Endothelial cell of umbilical vein (primary cell): ENCODE measurements at regions not wholly inside any gene's neighbourhood (a gene's known extent, or its start where the extent isn't known, plus 50 kb on each side); places are given as distances from the start of the nearest gene placed in this dataset.

Source experiments
- BruUV-seq: library from RNA; stranded (reverse); fragments of 400-500 nt; replicated peaks from 2 replicates; lab custom pipeline; 2021; lab: Mats Ljungman, UMichigan
- CTCF ChIA-PET: fragments of 300-600, 350-600 bp; sonication (Branson Sonifier 250); formaldehyde crosslinking; loops from one replicate; lab custom pipeline; 2021; ENCODE audit warnings: antibody characterized with exemption, inconsistent platforms; lab: Charles Lee
- POLR2A ChIA-PET: fragments of 300-600, 350-600 bp; sonication (Branson Sonifier 250); formaldehyde crosslinking; loops from one replicate; lab custom pipeline; 2021; ENCODE audit warnings: antibody characterized with exemption, inconsistent platforms; lab: Charles Lee
- DNase-seq: peaks from one replicate; pipeline ENCODE4 v3.0.0-alpha.2; 2011; ENCODE audit warnings: low read depth, low spot score
- FAIRE-seq: peaks from 2 replicates; lab custom pipeline; 2011; peaks lifted over from hg19 to GRCh38; lab: Jason Lieb, UNC
- H2AFZ ChIP-seq: 2 replicates; pipeline ENCODE4 v1.6.0; 2012; ENCODE audit warnings: low read depth, low read length, control low read depth, inconsistent platforms
- H3K27ac ChIP-seq: 2 replicates; pipeline ENCODE4 v1.5.1; 2011; ENCODE audit warnings: low read depth, mild to moderate bottlenecking, control low read depth, low read length, moderate library complexity; ENCODE audit not compliant: insufficient read depth
- H3K27me3 ChIP-seq, 2 experiments: 2 replicates each; pipeline versions ENCODE4 v1.6.0 to v1.6.1; 2011; ENCODE audit warnings: low read length in 2 of 2, mixed read lengths in 1 of 2; ENCODE audit not compliant: control insufficient read depth in 2 of 2, insufficient read depth in 2 of 2
- H3K36me3 ChIP-seq, 2 experiments: 2 replicates in 1 of 2; 3 replicates in 1 of 2; pipeline ENCODE4 v1.5.1; 2011; ENCODE audit warnings: low read length in 2 of 2, mild to moderate bottlenecking in 1 of 2, moderate library complexity in 1 of 2; ENCODE audit not compliant: control insufficient read depth in 2 of 2, insufficient read depth in 2 of 2; ENCODE audit errors: extremely low read depth in 1 of 2
- H3K4me1 ChIP-seq: 3 replicates; pipeline ENCODE4 v1.5.1; 2011; ENCODE audit warnings: mild to moderate bottlenecking, low read length; ENCODE audit not compliant: control insufficient read depth, insufficient read depth; ENCODE audit errors: extremely low read depth
- H3K4me2 ChIP-seq: 2 replicates; pipeline ENCODE4 v1.6.1; 2011; ENCODE audit warnings: low read length, control low read depth, mixed read lengths; ENCODE audit not compliant: insufficient read depth
- H3K4me3 ChIP-seq, 3 experiments: fragments of 200-600 bp in 1 of 3; sonication (generic), shearing (Covaris generic) in 1 of 3; replicated peaks in 1 of 3; 2 replicates each; pipeline ENCODE4 v1.5.1; 2011 to 2016; ENCODE audit warnings: control low read depth in 3 of 3, low read length in 3 of 3, mild to moderate bottlenecking in 2 of 3, inconsistent platforms in 1 of 3, low read depth in 1 of 3, moderate library complexity in 1 of 3; ENCODE audit not compliant: insufficient read depth in 1 of 3
- H3K79me2 ChIP-seq: 2 replicates; pipeline ENCODE4 v1.6.0; 2012; ENCODE audit warnings: low read length, inconsistent platforms; ENCODE audit not compliant: control insufficient read depth, insufficient read depth
- H3K9ac ChIP-seq: replicated peaks from 2 replicates; pipeline ENCODE3; 2011; ENCODE audit warnings: low read length, control low read depth; ENCODE audit not compliant: insufficient read depth; ENCODE audit errors: extremely low read depth
- H3K9me1 ChIP-seq: replicated peaks from 3 replicates; pipeline ENCODE4 v1.6.0; 2011; ENCODE audit warnings: mild to moderate bottlenecking, low read length; ENCODE audit not compliant: control insufficient read depth, insufficient read depth; ENCODE audit errors: extremely low read depth
- H3K9me3 ChIP-seq: replicated peaks from 2 replicates; pipeline ENCODE4 v1.5.1; 2012; ENCODE audit warnings: low read length, inconsistent platforms; ENCODE audit not compliant: control insufficient read depth, insufficient read depth
- H4K20me1 ChIP-seq: replicated peaks from 2 replicates; pipeline ENCODE3; 2011; ENCODE audit warnings: mild to moderate bottlenecking, low read length; ENCODE audit not compliant: control insufficient read depth, insufficient read depth; ENCODE audit errors: extremely low read depth
- CTCF ChIP-seq, 2 donors: IDR thresholded peaks; 1 replicate in 1 of 2; 2 replicates in 1 of 2; pipeline ENCODE4 v1.5.1; 2011; ENCODE audit warnings: low read length in 2 of 2, mild to moderate bottlenecking in 2 of 2, moderate library complexity in 2 of 2, control low read depth in 1 of 2, inconsistent platforms in 1 of 2, low read depth in 1 of 2; ENCODE audit not compliant: insufficient read depth in 1 of 2; ENCODE audit errors: extremely low read depth in 1 of 2
- EZH2 ChIP-seq: IDR thresholded peaks from 2 replicates; pipeline ENCODE4 v1.6.1; 2012; ENCODE audit warnings: borderline replicate concordance, low read depth, mild to moderate bottlenecking, moderate library complexity, low read length, inconsistent platforms; ENCODE audit not compliant: severe bottlenecking
- FOS ChIP-seq: IDR thresholded peaks from 2 replicates; pipeline ENCODE4 v1.6.1; 2011; ENCODE audit warnings: mild to moderate bottlenecking, low read length, moderate library complexity, borderline replicate concordance; ENCODE audit not compliant: insufficient read depth
- GATA2 ChIP-seq: IDR thresholded peaks from 2 replicates; pipeline ENCODE4 v1.7.0; 2011; ENCODE audit warnings: low read depth, mild to moderate bottlenecking, moderate library complexity, mixed read lengths, low read length; ENCODE audit not compliant: insufficient read length, insufficient read depth
- JUN ChIP-seq: IDR thresholded peaks from 2 replicates; pipeline ENCODE4 v1.6.1; 2011; ENCODE audit warnings: borderline replicate concordance, low read depth; ENCODE audit not compliant: insufficient read length, insufficient read depth
- MAX ChIP-seq: IDR thresholded peaks from 2 replicates; pipeline ENCODE4 v1.6.1; 2011; ENCODE audit not compliant: insufficient read depth, insufficient read length
- MYC ChIP-seq: IDR thresholded peaks from one replicate; pipeline ENCODE4 v1.6.1; 2011; ENCODE audit warnings: mild to moderate bottlenecking, low read depth, low read length
- POLR2A ChIP-seq: IDR thresholded peaks from 2 replicates; pipeline ENCODE4 v1.6.1; 2012; ENCODE audit warnings: low read depth, mild to moderate bottlenecking, control low read depth, low read length
- POLR2AphosphoS5 ChIP-seq: IDR thresholded peaks from 2 replicates; pipeline ENCODE4 v1.6.1; 2012; ENCODE audit warnings: low read depth, mild to moderate bottlenecking, control low read depth, low read length, moderate library complexity; ENCODE audit not compliant: insufficient read depth
- dilution Hi-C: fragments of 300-500 bp; cut with MboI; formaldehyde crosslinking; loops from one replicate; pipeline ENCODE4 v1.15.0; 2019; ENCODE audit warnings: low sequenced_read_pairs; ENCODE audit not compliant: extremely low pct_ligation_motif_present
- intact Hi-C: fragments of 100-400 bp; cut with micrococcal nuclease; formaldehyde crosslinking; loops from one replicate; pipeline ENCODE4 v1.10.0; 2022

GRCh38 chr5:173709145-173709544 is 92.7 kb upstream of the BOD1 start:
- POLR2A ChIA-PET = no interaction called here
- no peaks in the 10 kb centered on the region for H3K9me1 ChIP-seq
- H3K9me3 ChIP-seq = no peaks in the 10 kb centered on the region
- CTCF ChIA-PET = no interaction called here
- no peak for FAIRE-seq
- no peaks in the 10 kb centered on the region for H4K20me1 ChIP-seq
- H3K79me2 ChIP-seq = no peaks in the 10 kb centered on the region
- no peak for DNase-seq
- BruUV-seq = no TSS peak
- TF ChIP-seq MYC = no peak
- H3K27ac ChIP-seq = no peak overlapping the region
- no peaks in the 10 kb centered on the region for H3K36me3 ChIP-seq
- no peaks in the 10 kb centered on the region for H3K27me3 ChIP-seq
- H3K4me2 ChIP-seq = no peak overlapping the region
- H2AFZ ChIP-seq = no peak overlapping the region
- no peaks in the 10 kb centered on the region for H3K4me1 ChIP-seq
- H3K4me3 ChIP-seq = no peak overlapping the region
- intact Hi-C loops = no loop called here
- dilution Hi-C loops = no loop called here
- H3K9ac ChIP-seq = no peak overlapping the region

GRCh38 chr5:173709761-173710160 is 93.3 kb upstream of the BOD1 start:
- intact Hi-C loops = no loop called here
- CTCF ChIA-PET = no interaction called here
- H3K79me2 ChIP-seq = no peaks in the 10 kb centered on the region

More at GRCh38 chr5:173709761-173710160, 93.3 kb upstream of the BOD1 start:
- Histone ChIP-seq H3K9me3 (no peaks in the 10 kb centered on the region), H3K4me2 (no peak overlapping the region), H3K4me1 (no peaks in the 10 kb centered on the region), H3K36me3 (no peaks in the 10 kb centered on the region), H2AFZ (no peak overlapping the region), H3K9me1 (no peaks in the 10 kb centered on the region), H4K20me1 (no peaks in the 10 kb centered on the region), H3K9ac (no peak overlapping the region), H3K27ac (no peak overlapping the region), H3K4me3 (no peak overlapping the region), H3K27me3 (no peaks in the 10 kb centered on the region)
- FAIRE-seq (no peak), DNase-seq (no peak)
- POLR2A ChIA-PET = no interaction called here
- dilution Hi-C loops = no loop called here
- TF ChIP-seq GATA2 (no peak), MYC (no peak), EZH2 (no peak), JUN (no peak), POLR2A (no peak), POLR2AphosphoS5 (no peak), CTCF (IDR thresholded peaks at IDR 0.05; ENCODE audit: extremely low read depth in 1 of 2, insufficient read depth in 1 of 2, low read depth in 1 of 2, low read length in 2 of 2) (no peak), MAX (no peak), FOS (no peak)
- BruUV-seq = no TSS peak
